ENCODE measurements at regions not wholly inside any gene's neighbourhood (a gene's known extent, or its start where the extent isn't known, plus 50 kb on each side); places are given as distances from the start of the nearest gene placed in this dataset.

DNA sequence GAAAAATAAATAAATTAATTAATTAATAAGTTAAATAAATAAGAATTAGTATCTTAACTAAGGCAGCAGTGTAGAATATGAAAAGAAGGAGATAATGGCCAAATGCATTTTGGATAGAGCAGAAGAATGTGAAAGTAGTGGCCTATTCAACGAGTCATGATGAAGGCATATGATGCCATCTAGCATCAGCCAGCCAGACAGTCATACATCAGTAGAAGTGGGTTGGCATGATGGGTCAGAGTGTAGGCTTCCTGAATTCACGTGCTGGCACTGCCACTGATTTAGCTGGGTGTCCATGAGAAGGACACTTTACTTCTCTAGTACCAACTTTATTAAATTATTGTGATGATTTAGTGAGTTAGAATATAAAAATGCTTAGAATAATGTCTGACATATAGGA lies 256.1 kb upstream of the ARPP21 start:
- H3K9me2 ChIP-seq (ENCODE audit: insufficient read depth), result peaks cover 5% of the 10 kb centered on the region; the same call in 1 of the 2 replicates
- H3K79me2 ChIP-seq (replicated peaks; ENCODE audit: insufficient read depth), result no peaks in the 10 kb centered on the region
- TF ChIP-seq EZH2phosphoT487 (IDR thresholded peaks at IDR 0.05; ENCODE audit: unreplicated experiment), result no peak
- H3K4me3 ChIP-seq, result no peak overlapping the region
- H2AFZ ChIP-seq, result no peak overlapping the region
- no peaks in the 10 kb centered on the region for H4K20me1 ChIP-seq (replicated peaks; ENCODE audit: insufficient read depth)
- no peaks in the 10 kb centered on the region for H3F3A ChIP-seq (replicated peaks; ENCODE audit: low read depth)
- no peak overlapping the region for H3K27ac Mint-ChIP-seq
- ATAC-seq, result no peak
- no peak overlapping the region for H3K27ac ChIP-seq (ENCODE audit: low read depth)
- no peaks in the 10 kb centered on the region for H3K4me1 Mint-ChIP-seq
- peaks cover 3% of the 10 kb centered on the region; the same call in 2 of the 3 replicates for H3K9me3 Mint-ChIP-seq
- no peak overlapping the region for H3K4me3 Mint-ChIP-seq
- no peaks in the 10 kb centered on the region for H3K4me1 ChIP-seq (ENCODE audit: insufficient read depth)
- no peaks in the 10 kb centered on the region for H3K36me3 Mint-ChIP-seq (ENCODE audit: low read depth)
- no peak for DNase-seq (ENCODE audit: low spot score)
- no peak overlapping the region for H3K4me2 ChIP-seq
- H3K27me3 ChIP-seq (ENCODE audit: insufficient read depth), result no peaks in the 10 kb centered on the region
- no peaks in the 10 kb centered on the region for H3K27me3 Mint-ChIP-seq (ENCODE audit: insufficient read depth, low read depth, poor library complexity)
- H3K36me3 ChIP-seq (ENCODE audit: insufficient read depth), result no peaks in the 10 kb centered on the region

DNA sequence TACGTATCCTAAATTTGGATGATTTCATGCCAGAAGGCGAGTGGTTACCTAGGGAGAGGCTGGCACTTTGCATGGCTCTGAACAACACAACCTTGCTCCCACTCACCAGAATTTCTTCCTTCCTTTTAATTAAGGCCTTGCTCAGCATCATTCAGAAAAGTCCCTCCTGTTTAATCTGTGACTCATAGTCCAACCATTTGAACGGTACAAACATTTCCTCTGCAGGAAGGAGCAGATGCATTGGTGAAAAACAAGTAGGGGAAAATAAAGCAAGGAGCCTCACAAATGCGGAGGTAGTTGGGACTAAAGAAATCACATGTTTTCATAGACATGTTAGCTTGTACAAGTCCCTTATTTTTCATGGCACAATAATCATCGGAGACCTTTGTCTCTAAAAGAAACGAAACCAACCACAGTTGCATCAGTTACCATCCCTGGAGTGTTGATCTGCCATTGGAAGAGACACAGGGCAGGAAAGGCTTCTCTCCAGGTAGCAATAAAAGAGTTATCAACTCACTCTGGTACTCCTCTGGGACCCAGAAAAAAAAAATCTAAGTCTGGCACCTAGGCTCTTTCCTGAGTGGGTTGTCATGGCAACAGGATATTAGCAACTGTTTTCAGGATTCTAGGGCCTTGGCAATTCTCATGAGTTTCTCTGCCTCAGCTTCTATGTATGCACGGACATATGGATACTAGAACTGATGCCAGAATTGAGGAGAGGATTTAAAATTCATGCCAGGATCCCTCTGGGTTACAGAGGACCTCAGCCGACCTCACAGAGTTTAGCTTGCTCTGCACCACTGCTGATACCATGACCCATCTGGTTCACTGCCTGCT lies 255.4 kb upstream of the ARPP21 start:
- Histone ChIP-seq H3K4me1 (ENCODE audit: insufficient read depth) (no peaks in the 10 kb centered on the region), H3K4me3 (no peak overlapping the region), H3K36me3 (ENCODE audit: insufficient read depth) (no peaks in the 10 kb centered on the region), H3K9me2 (ENCODE audit: insufficient read depth) (peaks cover 5% of the 10 kb centered on the region; the same call in 1 of the 2 replicates), H3K79me2 (replicated peaks; ENCODE audit: insufficient read depth) (no peaks in the 10 kb centered on the region), H3K4me2 (no peak overlapping the region), H4K20me1 (replicated peaks; ENCODE audit: insufficient read depth) (no peaks in the 10 kb centered on the region), H3K27ac (ENCODE audit: low read depth) (no peak overlapping the region), H3F3A (replicated peaks; ENCODE audit: low read depth) (no peaks in the 10 kb centered on the region), H3K27me3 (ENCODE audit: insufficient read depth) (no peaks in the 10 kb centered on the region), H2AFZ (peak overlapping the region; percentile 21; the same call in 1 of the 2 replicates)
- Mint-ChIP-seq H3K27ac (no peak overlapping the region), H3K27me3 (ENCODE audit: insufficient read depth, low read depth, poor library complexity) (no peaks in the 10 kb centered on the region), H3K4me3 (no peak overlapping the region), H3K36me3 (ENCODE audit: low read depth) (no peaks in the 10 kb centered on the region), H3K4me1 (no peaks in the 10 kb centered on the region), H3K9me3 (peaks cover 3% of the 10 kb centered on the region; the same call in 2 of the 3 replicates)
- DNase-seq (ENCODE audit: low spot score) (peak; percentile 29), ATAC-seq (no peak)
- TF ChIP-seq, protein P1, sequence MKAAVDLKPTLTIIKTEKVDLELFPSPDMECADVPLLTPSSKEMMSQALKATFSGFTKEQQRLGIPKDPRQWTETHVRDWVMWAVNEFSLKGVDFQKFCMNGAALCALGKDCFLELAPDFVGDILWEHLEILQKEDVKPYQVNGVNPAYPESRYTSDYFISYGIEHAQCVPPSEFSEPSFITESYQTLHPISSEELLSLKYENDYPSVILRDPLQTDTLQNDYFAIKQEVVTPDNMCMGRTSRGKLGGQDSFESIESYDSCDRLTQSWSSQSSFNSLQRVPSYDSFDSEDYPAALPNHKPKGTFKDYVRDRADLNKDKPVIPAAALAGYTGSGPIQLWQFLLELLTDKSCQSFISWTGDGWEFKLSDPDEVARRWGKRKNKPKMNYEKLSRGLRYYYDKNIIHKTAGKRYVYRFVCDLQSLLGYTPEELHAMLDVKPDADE (IDR thresholded peaks at IDR 0.05), result no peak
- TF ChIP-seq, protein P2, sequence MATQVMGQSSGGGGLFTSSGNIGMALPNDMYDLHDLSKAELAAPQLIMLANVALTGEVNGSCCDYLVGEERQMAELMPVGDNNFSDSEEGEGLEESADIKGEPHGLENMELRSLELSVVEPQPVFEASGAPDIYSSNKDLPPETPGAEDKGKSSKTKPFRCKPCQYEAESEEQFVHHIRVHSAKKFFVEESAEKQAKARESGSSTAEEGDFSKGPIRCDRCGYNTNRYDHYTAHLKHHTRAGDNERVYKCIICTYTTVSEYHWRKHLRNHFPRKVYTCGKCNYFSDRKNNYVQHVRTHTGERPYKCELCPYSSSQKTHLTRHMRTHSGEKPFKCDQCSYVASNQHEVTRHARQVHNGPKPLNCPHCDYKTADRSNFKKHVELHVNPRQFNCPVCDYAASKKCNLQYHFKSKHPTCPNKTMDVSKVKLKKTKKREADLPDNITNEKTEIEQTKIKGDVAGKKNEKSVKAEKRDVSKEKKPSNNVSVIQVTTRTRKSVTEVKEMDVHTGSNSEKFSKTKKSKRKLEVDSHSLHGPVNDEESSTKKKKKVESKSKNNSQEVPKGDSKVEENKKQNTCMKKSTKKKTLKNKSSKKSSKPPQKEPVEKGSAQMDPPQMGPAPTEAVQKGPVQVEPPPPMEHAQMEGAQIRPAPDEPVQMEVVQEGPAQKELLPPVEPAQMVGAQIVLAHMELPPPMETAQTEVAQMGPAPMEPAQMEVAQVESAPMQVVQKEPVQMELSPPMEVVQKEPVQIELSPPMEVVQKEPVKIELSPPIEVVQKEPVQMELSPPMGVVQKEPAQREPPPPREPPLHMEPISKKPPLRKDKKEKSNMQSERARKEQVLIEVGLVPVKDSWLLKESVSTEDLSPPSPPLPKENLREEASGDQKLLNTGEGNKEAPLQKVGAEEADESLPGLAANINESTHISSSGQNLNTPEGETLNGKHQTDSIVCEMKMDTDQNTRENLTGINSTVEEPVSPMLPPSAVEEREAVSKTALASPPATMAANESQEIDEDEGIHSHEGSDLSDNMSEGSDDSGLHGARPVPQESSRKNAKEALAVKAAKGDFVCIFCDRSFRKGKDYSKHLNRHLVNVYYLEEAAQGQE (IDR thresholded peaks at IDR 0.05; ENCODE audit: unreplicated experiment), result no peak
- TF ChIP-seq ZNF331 (CRISPR knock-in tag; IDR thresholded peaks at IDR 0.05; ENCODE audit: low read depth), result no peak
- TF ChIP-seq CREB1 (CRISPR knock-in tag; IDR thresholded peaks at IDR 0.05; ENCODE audit: low read depth), result no peak
- no peak for TF ChIP-seq EZH2 (IDR thresholded peaks at IDR 0.05; ENCODE audit: low read depth, unreplicated experiment)
- TF ChIP-seq, protein P3, sequence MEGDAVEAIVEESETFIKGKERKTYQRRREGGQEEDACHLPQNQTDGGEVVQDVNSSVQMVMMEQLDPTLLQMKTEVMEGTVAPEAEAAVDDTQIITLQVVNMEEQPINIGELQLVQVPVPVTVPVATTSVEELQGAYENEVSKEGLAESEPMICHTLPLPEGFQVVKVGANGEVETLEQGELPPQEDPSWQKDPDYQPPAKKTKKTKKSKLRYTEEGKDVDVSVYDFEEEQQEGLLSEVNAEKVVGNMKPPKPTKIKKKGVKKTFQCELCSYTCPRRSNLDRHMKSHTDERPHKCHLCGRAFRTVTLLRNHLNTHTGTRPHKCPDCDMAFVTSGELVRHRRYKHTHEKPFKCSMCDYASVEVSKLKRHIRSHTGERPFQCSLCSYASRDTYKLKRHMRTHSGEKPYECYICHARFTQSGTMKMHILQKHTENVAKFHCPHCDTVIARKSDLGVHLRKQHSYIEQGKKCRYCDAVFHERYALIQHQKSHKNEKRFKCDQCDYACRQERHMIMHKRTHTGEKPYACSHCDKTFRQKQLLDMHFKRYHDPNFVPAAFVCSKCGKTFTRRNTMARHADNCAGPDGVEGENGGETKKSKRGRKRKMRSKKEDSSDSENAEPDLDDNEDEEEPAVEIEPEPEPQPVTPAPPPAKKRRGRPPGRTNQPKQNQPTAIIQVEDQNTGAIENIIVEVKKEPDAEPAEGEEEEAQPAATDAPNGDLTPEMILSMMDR (conservative IDR thresholded peaks at IDR 0.05; ENCODE audit: low read depth in 2 of 2), result no peak
- no peak for TF ChIP-seq STAT1 (IDR thresholded peaks at IDR 0.05; ENCODE audit: unreplicated experiment)
- no peak for TF ChIP-seq EZH2phosphoT487 (IDR thresholded peaks at IDR 0.05; ENCODE audit: unreplicated experiment)
- TF ChIP-seq POLR2AphosphoS5 (IDR thresholded peaks at IDR 0.05; ENCODE audit: low read depth), result no peak

All from GM23338 (cell line).